DMS114 treated with DMSO at 0.1 percent for 48 hours (cell line): ENCODE measurements at regions not wholly inside any gene's neighbourhood (a gene's known extent, or its start where the extent isn't known, plus 50 kb on each side); places are given as distances from the start of the nearest gene placed in this dataset.

Experiments
- DNase-seq: peaks from one replicate; lab custom pipeline; 2025; ENCODE audit not compliant: unreplicated experiment; lab: John Stamatoyannopoulos, UW

GRCh38 chr9:81841333-81841732 lies 86.9 kb upstream of the SPATA31D4 start:
- no peak for DNase-seq

- no peak for DNase-seq
These were observed 84.1 kb upstream of the SPATA31D4 start for GRCh38 chr9:81844131-81844567.

GRCh38 chr9:81847181-81847915 lies 80.9 kb upstream of the SPATA31D4 start:
- no peak for DNase-seq

- DNase-seq = peak; percentile 0
These were observed 79.8 kb upstream of the SPATA31D4 start for GRCh38 chr9:81848472-81848871.

GRCh38 chr9:81849631-81850259 lies 78.5 kb upstream of the SPATA31D4 start:
- DNase-seq = no peak

GRCh38 chr9:81850724-81851123 lies 77.5 kb upstream of the SPATA31D4 start:
- no peak for DNase-seq

GRCh38 chr9:81851340-81851739 lies 76.9 kb upstream of the SPATA31D4 start:
- no peak for DNase-seq

GRCh38 chr9:81852820-81853219 lies 75.4 kb upstream of the SPATA31D4 start:
- DNase-seq = no peak

GRCh38 chr9:81855538-81855937 lies 72.7 kb upstream of the SPATA31D4 start:
- no peak for DNase-seq

- DNase-seq = no peak
These were observed 69.4 kb upstream of the SPATA31D4 start for GRCh38 chr9:81858657-81859430.

- DNase-seq = no peak
These were observed 67.6 kb upstream of the SPATA31D4 start for GRCh38 chr9:81860581-81860980.

GRCh38 chr9:81861644-81862043 lies 66.6 kb upstream of the SPATA31D4 start:
- no peak for DNase-seq

GRCh38 chr9:81868145-81868544 lies 60.1 kb upstream of the SPATA31D4 start:
- no peak for DNase-seq

GRCh38 chr9:81871695-81872094 lies 56.5 kb upstream of the SPATA31D4 start:
- DNase-seq = no peak

GRCh38 chr9:81874250-81874649 lies 54.0 kb upstream of the SPATA31D4 start:
- no peak for DNase-seq

GRCh38 chr9:81874931-81875330 lies 53.3 kb upstream of the SPATA31D4 start:
- DNase-seq = no peak

GRCh38 chr9:81877047-81877446 lies 51.2 kb upstream of the SPATA31D4 start:
- DNase-seq = no peak
